CD8-positive, alpha-beta memory T cell (primary cell): ENCODE measurements at regions not wholly inside any gene's neighbourhood (a gene's known extent, or its start where the extent isn't known, plus 50 kb on each side); places are given as distances from the start of the nearest gene placed in this dataset.

Experiments used
- CTCF ChIA-PET: fragments of 350-600 bp; sonication (Branson Sonifier 250); formaldehyde crosslinking; loops from one replicate; lab custom pipeline; 2021; ENCODE audit warnings: antibody characterized with exemption; lab: Charles Lee
- POLR2A ChIA-PET: fragments of 350-600 bp; sonication (Branson Sonifier 250); formaldehyde crosslinking; loops from one replicate; lab custom pipeline; 2021; ENCODE audit warnings: antibody characterized with exemption; lab: Charles Lee
- DNase-seq, 5 donors: peaks; one replicate each; pipeline versions ENCODE4 v3.0.0 to v3.0.0-alpha.2; 2020 to 2022; ENCODE audit warnings: mixed read lengths in 1 of 5
- H3K27ac ChIP-seq: one replicate; pipeline ENCODE4 v1.7.0; 2013; ENCODE audit warnings: low read depth, mild to moderate bottlenecking, low read length, moderate library complexity
- H3K27me3 ChIP-seq: 2 replicates; pipeline ENCODE4 v1.7.0; 2013; ENCODE audit warnings: low read length, mild to moderate bottlenecking; ENCODE audit not compliant: insufficient read depth, poor library complexity, severe bottlenecking
- H3K36me3 ChIP-seq: 2 replicates; pipeline ENCODE4 v1.7.0; 2013; ENCODE audit warnings: mild to moderate bottlenecking, low read length, moderate library complexity; ENCODE audit not compliant: insufficient read depth
- H3K4me1 ChIP-seq: 2 replicates; pipeline ENCODE4 v1.7.0; 2013; ENCODE audit warnings: mild to moderate bottlenecking, low read length, moderate library complexity; ENCODE audit not compliant: insufficient read depth
- H3K4me3 ChIP-seq: 2 replicates; pipeline ENCODE4 v1.7.0; 2013; ENCODE audit warnings: mild to moderate bottlenecking, low read length
- H3K9me3 ChIP-seq: 2 replicates; pipeline ENCODE4 v1.7.0; 2013; ENCODE audit warnings: mild to moderate bottlenecking, low read length
- H3K27ac Mint-ChIP-seq, 8 donors: one replicate each; pipeline ENCODE4 v1.8.0; 2020 to 2021; ENCODE audit warnings: mixed read lengths in 8 of 8, mild to moderate bottlenecking in 6 of 8, inconsistent platforms in 3 of 8, moderate library complexity in 3 of 8
- H3K27me3 Mint-ChIP-seq, 2 donors: one replicate each; pipeline ENCODE4 v1.8.0; 2020 to 2021; ENCODE audit warnings: mixed read lengths in 2 of 2, mild to moderate bottlenecking in 1 of 2, moderate library complexity in 1 of 2
- H3K36me3 Mint-ChIP-seq, 3 donors: one replicate each; pipeline ENCODE4 v1.8.0; 2020 to 2021; ENCODE audit warnings: mixed read lengths in 3 of 3, inconsistent platforms in 1 of 3, mild to moderate bottlenecking in 1 of 3
- H3K4me1 Mint-ChIP-seq, 3 donors: one replicate each; pipeline ENCODE4 v1.8.0; 2020 to 2021; ENCODE audit warnings: mixed read lengths in 3 of 3, inconsistent platforms in 1 of 3, mild to moderate bottlenecking in 1 of 3
- H3K4me3 Mint-ChIP-seq, 7 donors: one replicate each; pipeline ENCODE4 v1.8.0; 2020 to 2021; ENCODE audit warnings: mixed read lengths in 7 of 7, mild to moderate bottlenecking in 6 of 7, moderate library complexity in 4 of 7, inconsistent platforms in 2 of 7
- H3K9me3 Mint-ChIP-seq, 5 donors: one replicate each; pipeline ENCODE4 v1.8.0; 2020 to 2022; ENCODE audit warnings: mixed read lengths in 5 of 5, mild to moderate bottlenecking in 3 of 5, moderate library complexity in 2 of 5, inconsistent platforms in 1 of 5

DNA sequence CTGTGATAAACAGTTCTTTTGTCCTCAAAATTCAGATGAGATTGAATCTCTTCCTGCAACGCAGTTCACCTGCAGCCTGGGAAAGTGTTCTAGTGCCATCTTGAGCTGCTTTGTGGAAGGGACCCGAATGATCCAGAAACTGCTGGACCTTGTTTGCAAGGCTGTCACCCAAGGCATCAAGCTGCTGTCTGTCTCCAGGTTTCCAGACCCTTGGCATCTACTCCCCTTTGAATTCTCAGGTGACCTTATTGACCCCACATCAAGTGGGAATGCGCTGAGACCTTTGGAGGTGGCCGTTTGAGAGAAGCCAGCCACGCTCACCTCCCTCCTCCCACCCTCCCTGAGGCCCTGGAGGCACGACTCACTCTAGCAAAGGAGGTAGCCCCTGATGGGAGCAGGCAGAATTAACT lies 112.5 kb downstream of the EDN3 start:
- Histone ChIP-seq H3K9me3 (no peaks in the 10 kb centered on the region), H3K36me3 (no peaks in the 10 kb centered on the region), H3K4me1 (no peaks in the 10 kb centered on the region), H3K4me3 (no peak overlapping the region), H3K27me3 (no peaks in the 10 kb centered on the region), H3K27ac (no peak overlapping the region)
- Mint-ChIP-seq H3K9me3 (no peaks in the 10 kb centered on the region), H3K27me3 (peaks cover 14 to 31% of the 10 kb centered on the region in 2 donors), H3K4me1 (no peaks in the 10 kb centered on the region), H3K27ac (no peak overlapping the region), H3K4me3 (no peak overlapping the region), H3K36me3 (no peaks in the 10 kb centered on the region)
- no peak for DNase-seq
- CTCF ChIA-PET: interaction anchor here (2.1 kb wide), 1 partner anchor 9 kb away, joined by 8 read pairs; no protein-coding TSS in a partner anchor
- POLR2A ChIA-PET: no interaction called here

- ChIA-PET POLR2A (no interaction called here), CTCF (interaction anchor here (2.1 kb wide), 1 partner anchor 9 kb away, joined by 8 read pairs; no protein-coding TSS in a partner anchor)
Observed at GRCh38 chr20:59413326-59413865, 113.0 kb downstream of the EDN3 start.

DNA sequence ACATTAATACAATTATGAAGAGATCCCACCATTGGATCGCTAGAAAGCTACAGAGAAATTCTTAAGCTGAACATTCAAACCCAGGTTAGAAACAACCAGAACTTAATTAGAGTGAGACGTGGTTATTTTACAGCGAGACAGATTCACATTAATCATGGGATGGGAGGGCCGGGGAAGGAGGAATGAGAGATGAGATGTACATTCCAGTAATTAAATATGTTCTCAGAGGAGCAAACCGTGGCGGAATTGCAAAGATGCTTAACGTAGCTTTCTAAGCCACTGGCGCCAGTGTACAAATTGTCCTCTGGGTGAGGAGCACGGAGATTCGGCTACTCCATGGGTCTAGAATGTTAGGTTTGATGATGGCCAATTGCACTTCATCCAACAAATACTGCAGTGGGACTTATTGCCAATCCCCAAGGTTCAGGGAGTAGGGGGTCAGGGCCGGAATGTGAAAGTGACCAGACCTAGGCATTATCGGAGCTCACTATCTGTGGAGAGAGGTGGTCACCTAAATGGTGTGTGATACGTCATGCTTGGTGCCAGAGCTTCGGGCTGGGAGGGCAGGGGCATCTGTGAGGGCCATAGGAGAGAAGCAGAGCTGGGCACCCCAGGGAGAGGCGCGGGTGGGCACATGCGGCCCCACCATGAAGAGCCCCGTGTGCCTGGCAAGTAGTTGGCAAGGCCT lies 114.7 kb downstream of the EDN3 start:
- CTCF ChIA-PET: interaction anchor here (1.2 kb wide), 1 partner anchor 11 kb away, joined by 3 read pairs; no protein-coding TSS in a partner anchor

More at GRCh38 chr20:59413326-59413865, 113.0 kb downstream of the EDN3 start:
- no peaks in the 10 kb centered on the region for H3K4me1 Mint-ChIP-seq
- H3K27ac ChIP-seq: no peak overlapping the region
- H3K36me3 ChIP-seq: no peaks in the 10 kb centered on the region
- H3K4me3 Mint-ChIP-seq: no peak overlapping the region
- H3K9me3 Mint-ChIP-seq: no peaks in the 10 kb centered on the region
- H3K9me3 ChIP-seq: no peaks in the 10 kb centered on the region
- no peak overlapping the region for H3K27ac Mint-ChIP-seq
- no peak for DNase-seq
- peaks cover 15 to 34% of the 10 kb centered on the region in 2 donors for H3K27me3 Mint-ChIP-seq
- H3K36me3 Mint-ChIP-seq: no peaks in the 10 kb centered on the region
- no peak overlapping the region for H3K4me3 ChIP-seq
- no peaks in the 10 kb centered on the region for H3K27me3 ChIP-seq
- H3K4me1 ChIP-seq: no peaks in the 10 kb centered on the region

GRCh38 chr20:59416916-59417315 lies 116.5 kb downstream of the EDN3 start:
- DNase-seq: no peak
- Mint-ChIP-seq H3K9me3 (no peaks in the 10 kb centered on the region), H3K27me3 (peaks cover 17 to 33% of the 10 kb centered on the region in 2 donors), H3K27ac (no peak overlapping the region), H3K4me1 (no peaks in the 10 kb centered on the region), H3K36me3 (no peaks in the 10 kb centered on the region), H3K4me3 (no peak overlapping the region)
- H3K27ac ChIP-seq: no peak overlapping the region
- no peaks in the 10 kb centered on the region for H3K36me3 ChIP-seq
- CTCF ChIA-PET: no interaction called here
- no peaks in the 10 kb centered on the region for H3K27me3 ChIP-seq
- no peaks in the 10 kb centered on the region for H3K9me3 ChIP-seq
- H3K4me3 ChIP-seq: no peak overlapping the region
- H3K4me1 ChIP-seq: no peaks in the 10 kb centered on the region
- POLR2A ChIA-PET: no interaction called here

More for the DNA sequence above, 114.7 kb downstream of the EDN3 start:
- no peaks in the 10 kb centered on the region for H3K36me3 ChIP-seq
- H3K27me3 ChIP-seq: no peaks in the 10 kb centered on the region
- no peaks in the 10 kb centered on the region for H3K9me3 ChIP-seq
- H3K27ac ChIP-seq: no peak overlapping the region
- Mint-ChIP-seq H3K27me3 (peaks cover 21 to 36% of the 10 kb centered on the region in 2 donors), H3K4me3 (no peak overlapping the region), H3K4me1 (no peaks in the 10 kb centered on the region), H3K36me3 (no peaks in the 10 kb centered on the region), H3K9me3 (no peaks in the 10 kb centered on the region), H3K27ac (no peak overlapping the region)
- no peak overlapping the region for H3K4me3 ChIP-seq
- POLR2A ChIA-PET: no interaction called here
- DNase-seq: no peak
- H3K4me1 ChIP-seq: no peaks in the 10 kb centered on the region

DNA sequence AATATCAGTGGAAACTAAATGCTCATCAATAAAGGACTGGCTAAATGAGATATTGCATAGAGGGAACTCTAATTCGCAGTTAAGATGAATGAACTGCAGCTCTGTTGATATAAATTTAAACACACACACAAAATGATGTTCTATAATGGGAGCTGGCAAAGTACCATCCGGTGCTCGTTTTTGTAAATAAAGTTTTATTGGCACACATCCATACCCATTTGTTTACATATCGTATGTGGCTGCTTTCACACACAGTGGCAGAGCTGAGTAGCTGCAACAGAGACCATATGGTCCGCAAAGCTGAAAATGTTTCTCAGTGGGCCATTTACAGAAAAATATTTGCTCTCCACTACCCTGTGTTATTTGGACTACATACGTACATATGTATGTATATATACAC lies 120.7 kb downstream of the EDN3 start:
- DNase-seq: no peak
- no peaks in the 10 kb centered on the region for H3K4me1 Mint-ChIP-seq
- ChIA-PET CTCF (no interaction called here), POLR2A (no interaction called here)
- H3K36me3 Mint-ChIP-seq: no peaks in the 10 kb centered on the region
- peaks cover 13 to 19% of the 10 kb centered on the region in 2 donors for H3K27me3 Mint-ChIP-seq
- Histone ChIP-seq H3K27me3 (no peaks in the 10 kb centered on the region), H3K27ac (no peak overlapping the region), H3K4me3 (no peak overlapping the region), H3K4me1 (no peaks in the 10 kb centered on the region), H3K36me3 (no peaks in the 10 kb centered on the region), H3K9me3 (no peaks in the 10 kb centered on the region)
- H3K27ac Mint-ChIP-seq: no peak overlapping the region
- no peak overlapping the region for H3K4me3 Mint-ChIP-seq
- H3K9me3 Mint-ChIP-seq: no peaks in the 10 kb centered on the region

DNA sequence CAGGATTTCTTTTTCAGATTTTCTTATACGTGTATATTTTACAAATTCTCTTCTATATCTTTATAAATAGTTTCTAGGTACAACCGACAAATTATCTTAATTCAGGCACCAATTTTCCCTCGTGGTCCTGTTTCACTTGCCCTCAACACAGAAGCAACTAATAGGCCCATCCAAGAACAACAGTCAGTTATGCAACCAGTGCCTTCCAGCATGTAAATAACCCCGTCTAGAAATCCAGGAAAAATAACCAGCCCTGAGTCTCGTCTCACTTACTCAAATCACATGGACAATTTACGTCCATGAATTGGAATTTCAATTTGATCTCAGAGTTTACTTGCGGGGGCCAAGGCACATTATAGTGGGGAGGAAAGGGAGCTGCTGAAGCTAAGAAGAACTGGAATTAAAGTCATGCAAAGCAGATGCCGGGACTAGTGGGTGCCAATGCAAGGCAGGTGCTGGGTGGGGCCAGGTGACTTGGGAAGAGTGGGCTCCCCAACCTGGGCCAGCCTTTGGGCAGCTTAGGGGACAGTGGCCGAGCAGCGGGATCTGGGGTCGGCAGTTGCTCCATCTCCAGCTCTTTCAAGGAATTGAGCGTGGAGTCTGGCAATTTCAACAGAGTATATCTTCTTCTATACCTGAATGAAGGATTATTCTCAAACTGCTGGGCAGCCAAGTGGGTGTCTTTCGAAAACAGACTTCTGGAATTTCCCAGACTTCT lies 121.7 kb downstream of the EDN3 start:
- Histone ChIP-seq H3K27ac (no peak overlapping the region), H3K4me3 (no peak overlapping the region), H3K27me3 (no peaks in the 10 kb centered on the region), H3K36me3 (no peaks in the 10 kb centered on the region), H3K4me1 (no peaks in the 10 kb centered on the region), H3K9me3 (no peaks in the 10 kb centered on the region)
- H3K9me3 Mint-ChIP-seq: no peaks in the 10 kb centered on the region
- H3K36me3 Mint-ChIP-seq: no peaks in the 10 kb centered on the region
- ChIA-PET CTCF (no interaction called here), POLR2A (no interaction called here)
- DNase-seq: no peak
- no peaks in the 10 kb centered on the region for H3K4me1 Mint-ChIP-seq
- no peak overlapping the region for H3K4me3 Mint-ChIP-seq
- peaks cover 11 to 13% of the 10 kb centered on the region in 2 donors for H3K27me3 Mint-ChIP-seq
- no peak overlapping the region for H3K27ac Mint-ChIP-seq

DNA sequence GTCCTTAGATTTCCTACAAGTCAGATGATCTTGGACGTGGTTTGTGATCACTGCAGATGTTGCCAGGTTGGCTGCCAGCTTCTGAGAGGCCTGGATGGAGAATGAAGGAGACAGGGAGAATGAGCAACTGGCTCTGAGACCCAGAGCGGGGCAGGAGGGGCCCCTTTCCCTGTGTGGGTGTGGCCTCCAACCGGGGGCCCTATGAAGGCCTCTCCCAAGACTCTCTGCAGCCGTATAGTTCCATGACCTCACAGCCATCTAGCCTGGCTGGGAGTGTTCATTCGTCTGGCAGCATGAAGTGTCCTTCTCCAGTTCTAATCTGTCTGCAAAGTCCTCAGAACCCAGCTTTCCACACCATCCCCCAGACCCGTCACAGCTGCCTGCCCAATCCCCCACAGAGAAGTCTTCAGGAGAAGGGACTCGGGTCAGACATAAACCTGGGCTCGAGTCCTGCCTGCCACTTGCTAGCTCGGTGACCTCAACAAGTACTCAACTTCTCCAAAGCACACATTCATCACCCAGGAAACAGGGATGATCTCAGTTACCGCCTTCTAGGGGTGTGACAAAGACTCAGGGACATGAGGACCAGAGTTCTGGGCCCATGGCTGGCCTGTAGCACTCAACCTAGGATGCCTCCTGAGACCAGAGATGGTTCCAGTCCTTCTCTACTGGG lies 122.6 kb downstream of the EDN3 start:
- Mint-ChIP-seq H3K4me1 (no peaks in the 10 kb centered on the region), H3K27me3 (peaks cover 4 to 9% of the 10 kb centered on the region in 2 donors), H3K9me3 (no peaks in the 10 kb centered on the region), H3K27ac (no peak overlapping the region), H3K36me3 (no peaks in the 10 kb centered on the region), H3K4me3 (no peak overlapping the region)
- H3K9me3 ChIP-seq: no peaks in the 10 kb centered on the region
- no peaks in the 10 kb centered on the region for H3K4me1 ChIP-seq
- no peak overlapping the region for H3K4me3 ChIP-seq
- ChIA-PET POLR2A (no interaction called here), CTCF (no interaction called here)
- no peak overlapping the region for H3K27ac ChIP-seq
- no peaks in the 10 kb centered on the region for H3K27me3 ChIP-seq
- no peaks in the 10 kb centered on the region for H3K36me3 ChIP-seq
- DNase-seq: no peak

- H3K9me3 Mint-ChIP-seq: no peaks in the 10 kb centered on the region
- Histone ChIP-seq H3K4me1 (no peaks in the 10 kb centered on the region), H3K27ac (no peak overlapping the region), H3K9me3 (no peaks in the 10 kb centered on the region), H3K4me3 (no peak overlapping the region), H3K36me3 (no peaks in the 10 kb centered on the region), H3K27me3 (no peaks in the 10 kb centered on the region)
- no peak overlapping the region for H3K4me3 Mint-ChIP-seq
- H3K4me1 Mint-ChIP-seq: peaks cover 11 to 14% (median 11%) of the 10 kb centered on the region in 3 donors
- H3K36me3 Mint-ChIP-seq: no peaks in the 10 kb centered on the region
- peaks cover 0 to 1% of the 10 kb centered on the region in 2 donors for H3K27me3 Mint-ChIP-seq
- ChIA-PET POLR2A (no interaction called here), CTCF (no interaction called here)
- H3K27ac Mint-ChIP-seq: no peak overlapping the region
- no peak for DNase-seq
Observed at GRCh38 chr20:59424976-59425375, 124.6 kb downstream of the EDN3 start.
